Panc1 (cell line): ENCODE measurements at regions not wholly inside any gene's neighbourhood (a gene's known extent, or its start where the extent isn't known, plus 50 kb on each side); places are given as distances from the start of the nearest gene placed in this dataset.

Experiments used
- ATAC-seq: fragments of 200-7000 bp; cut with Tn5 transposase; 2 replicates; pipeline ENCODE4 v1.9.1; 2020; ENCODE audit warnings: mild to moderate bottlenecking, moderate library complexity
- BruUV-seq: library from RNA; stranded (reverse); fragments of 400-500 nt; replicated peaks from 2 replicates; lab custom pipeline; 2021; lab: Mats Ljungman, UMichigan
- CTCF ChIA-PET: fragments of 300-600 bp; sonication (Branson Sonifier 250); formaldehyde crosslinking; loops from one replicate; lab custom pipeline; 2022; ENCODE audit warnings: antibody characterized with exemption; lab: Charles Lee
- POLR2A ChIA-PET: fragments of 300-600 bp; sonication (Branson Sonifier 250); formaldehyde crosslinking; loops from one replicate; lab custom pipeline; 2022; ENCODE audit warnings: antibody characterized with exemption; lab: Charles Lee
- DNase-seq: peaks from one replicate; pipeline ENCODE4 v3.0.0-alpha.2; 2010; ENCODE audit warnings: low read depth, low spot score
- H3K27ac ChIP-seq: 2 replicates; pipeline ENCODE4 v1.5.1; 2011; ENCODE audit warnings: mild to moderate bottlenecking, low read length, inconsistent platforms
- H3K27me3 ChIP-seq: fragments of 200-500 bp; sonication (Bioruptor generic); 2 replicates; pipeline ENCODE4 v1.6.0; 2014; ENCODE audit warnings: low read length, inconsistent platforms; ENCODE audit not compliant: control insufficient read depth, insufficient read depth
- H3K36me3 ChIP-seq: fragments of 200-500 bp; sonication (Bioruptor generic); 2 replicates; pipeline ENCODE4 v1.5.1; 2014; ENCODE audit warnings: inconsistent platforms, mild to moderate bottlenecking, low read length, moderate library complexity; ENCODE audit not compliant: control insufficient read depth, insufficient read depth
- H3K4me1 ChIP-seq: 2 replicates; pipeline ENCODE4 v1.5.1; 2011; ENCODE audit warnings: inconsistent platforms, mild to moderate bottlenecking, low read length, moderate library complexity; ENCODE audit not compliant: control insufficient read depth, insufficient read depth
- H3K4me3 ChIP-seq, 2 experiments: 2 replicates each; pipeline ENCODE4 v1.5.1; 2011 to 2012; ENCODE audit warnings: low read depth in 2 of 2, low read length in 2 of 2, mild to moderate bottlenecking in 2 of 2, inconsistent platforms in 1 of 2, moderate library complexity in 1 of 2
- H3K9me3 ChIP-seq: fragments of 200-500 bp; sonication (Bioruptor generic); 2 replicates; pipeline ENCODE4 v1.5.1; 2014; ENCODE audit warnings: low read depth, mild to moderate bottlenecking, inconsistent platforms, low read length, moderate library complexity; ENCODE audit not compliant: control insufficient read depth, insufficient read depth
- POLR2AphosphoS5 ChIP-seq: IDR thresholded peaks from 2 replicates; pipeline ENCODE4 v1.6.1; 2012; ENCODE audit warnings: mild to moderate bottlenecking, low read depth, low read length, moderate library complexity
- REST ChIP-seq, 2 experiments: IDR thresholded peaks; 2 replicates each; pipeline ENCODE4 v1.6.1; 2011 to 2012; ENCODE audit warnings: low read depth in 2 of 2, control low read depth in 1 of 2, low read length in 1 of 2, mild to moderate bottlenecking in 1 of 2, moderate library complexity in 1 of 2; ENCODE audit not compliant: insufficient read depth in 1 of 2
- SIN3A ChIP-seq: IDR thresholded peaks from 2 replicates; pipeline ENCODE4 v1.6.1; 2012; ENCODE audit warnings: low read depth, mild to moderate bottlenecking, low read length, moderate library complexity, borderline replicate concordance; ENCODE audit not compliant: insufficient read depth
- TCF7L2 ChIP-seq: IDR thresholded peaks from 2 replicates; pipeline ENCODE4 v1.6.1; 2011; ENCODE audit warnings: mild to moderate bottlenecking, low read depth, low read length, inconsistent platforms
- in situ Hi-C: cut with HindIII; loops from 2 replicates; pipeline ENCODE4 v1.10.0; 2016; ENCODE audit warnings: low sequenced_read_pairs, low pct_unique_long_range_greater_than_20kb
- intact Hi-C: fragments of 100-400 bp; cut with micrococcal nuclease; formaldehyde crosslinking; loops from one replicate; pipeline ENCODE4 v1.10.0; 2022; ENCODE audit not compliant: unreplicated experiment
- TF ChIP-seq, protein P1 (sequence below): fragments of 450-650 bp; IDR thresholded peaks from 2 replicates; pipeline ENCODE4 v1.5.1; 2017; ENCODE audit warnings: mild to moderate bottlenecking

DNA sequence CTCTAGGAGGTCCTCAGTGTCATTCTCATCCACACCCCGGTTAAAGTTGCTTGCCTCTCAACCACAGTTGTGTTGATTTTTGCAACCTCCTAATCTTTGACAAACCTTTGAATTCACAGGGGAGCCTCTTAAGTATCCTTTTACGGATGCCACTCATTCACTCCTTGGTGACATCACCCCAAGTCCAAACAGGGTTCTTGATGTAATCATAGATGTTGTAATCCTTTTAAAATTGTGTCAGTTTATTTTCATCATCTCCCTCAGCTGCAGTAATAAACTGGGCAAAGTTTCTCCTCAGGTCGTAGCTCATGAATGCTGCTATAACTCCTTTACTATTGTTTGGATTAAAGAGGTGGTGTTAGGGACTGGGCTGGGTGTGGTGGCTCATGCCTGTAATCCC, 637.2 kb upstream of the NUDT12 start:
- Histone ChIP-seq H3K36me3 (no peaks in the 10 kb centered on the region), H3K27ac (no peak overlapping the region), H3K4me1 (no peaks in the 10 kb centered on the region), H3K27me3 (no peaks in the 10 kb centered on the region), H3K9me3 (no peaks in the 10 kb centered on the region), H3K4me3 (no peak overlapping the region)
- BruUV-seq: no TSS peak
- ChIA-PET CTCF (no interaction called here), POLR2A (interaction anchor here (0.6 kb wide), 1 partner anchor 18 kb away, joined by 5 read pairs; no protein-coding TSS in a partner anchor)
- DNase-seq (no peak), ATAC-seq (no peak)
- in situ Hi-C loops (no loop called here), intact Hi-C loops (no loop called here)
- no peak for TF ChIP-seq POLR2AphosphoS5
- TF ChIP-seq SIN3A: no peak
- TF ChIP-seq TCF7L2: no peak
- TF ChIP-seq REST (IDR thresholded peaks at IDR 0.05; ENCODE audit: insufficient read depth in 1 of 2, low read depth in 2 of 2, low read length in 1 of 2): no peak
- TF ChIP-seq, protein P1, sequence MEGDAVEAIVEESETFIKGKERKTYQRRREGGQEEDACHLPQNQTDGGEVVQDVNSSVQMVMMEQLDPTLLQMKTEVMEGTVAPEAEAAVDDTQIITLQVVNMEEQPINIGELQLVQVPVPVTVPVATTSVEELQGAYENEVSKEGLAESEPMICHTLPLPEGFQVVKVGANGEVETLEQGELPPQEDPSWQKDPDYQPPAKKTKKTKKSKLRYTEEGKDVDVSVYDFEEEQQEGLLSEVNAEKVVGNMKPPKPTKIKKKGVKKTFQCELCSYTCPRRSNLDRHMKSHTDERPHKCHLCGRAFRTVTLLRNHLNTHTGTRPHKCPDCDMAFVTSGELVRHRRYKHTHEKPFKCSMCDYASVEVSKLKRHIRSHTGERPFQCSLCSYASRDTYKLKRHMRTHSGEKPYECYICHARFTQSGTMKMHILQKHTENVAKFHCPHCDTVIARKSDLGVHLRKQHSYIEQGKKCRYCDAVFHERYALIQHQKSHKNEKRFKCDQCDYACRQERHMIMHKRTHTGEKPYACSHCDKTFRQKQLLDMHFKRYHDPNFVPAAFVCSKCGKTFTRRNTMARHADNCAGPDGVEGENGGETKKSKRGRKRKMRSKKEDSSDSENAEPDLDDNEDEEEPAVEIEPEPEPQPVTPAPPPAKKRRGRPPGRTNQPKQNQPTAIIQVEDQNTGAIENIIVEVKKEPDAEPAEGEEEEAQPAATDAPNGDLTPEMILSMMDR: no peak

GRCh38 chr5:104198156-104198555, 635.6 kb upstream of the NUDT12 start:
- no TSS peak for BruUV-seq
- intact Hi-C loops (no loop called here), in situ Hi-C loops (no loop called here)
- H3K27ac ChIP-seq: no peak overlapping the region
- H3K4me3 ChIP-seq: no peak overlapping the region
- ATAC-seq (no peak), DNase-seq (no peak)
- no peak for TF ChIP-seq POLR2AphosphoS5
- TF ChIP-seq REST (IDR thresholded peaks at IDR 0.05; ENCODE audit: insufficient read depth in 1 of 2, low read depth in 2 of 2, low read length in 1 of 2): no peak
- TF ChIP-seq TCF7L2: no peak
- no peak for TF ChIP-seq SIN3A
- TF ChIP-seq, protein P1: no peak
- CTCF ChIA-PET: no interaction called here
- no peaks in the 10 kb centered on the region for H3K36me3 ChIP-seq
- H3K9me3 ChIP-seq: no peaks in the 10 kb centered on the region
- POLR2A ChIA-PET: no interaction called here
- H3K27me3 ChIP-seq: no peaks in the 10 kb centered on the region
- H3K4me1 ChIP-seq: no peaks in the 10 kb centered on the region
